Osteoblast (primary cell): ENCODE measurements at regions not wholly inside any gene's neighbourhood (a gene's known extent, or its start where the extent isn't known, plus 50 kb on each side); places are given as distances from the start of the nearest gene placed in this dataset.

Experiments
- DNase-seq: peaks from one replicate; pipeline ENCODE4 v3.0.0; 2011; ENCODE audit warnings: low spot score, mixed read lengths; ENCODE audit not compliant: insufficient read length; ENCODE audit errors: missing footprints
- H2AFZ ChIP-seq: 2 replicates; pipeline ENCODE4 v1.6.0; 2011; ENCODE audit warnings: mild to moderate bottlenecking, low read length
- H3K27ac ChIP-seq: 2 replicates; pipeline ENCODE4 v1.5.1; 2011; ENCODE audit warnings: mild to moderate bottlenecking, low read depth, low read length, moderate library complexity
- H3K27me3 ChIP-seq: 2 replicates; pipeline ENCODE4 v1.6.0; 2012; ENCODE audit warnings: mild to moderate bottlenecking, control low read depth, inconsistent platforms, low read length, moderate library complexity; ENCODE audit not compliant: insufficient read depth
- H3K36me3 ChIP-seq: 2 replicates; pipeline ENCODE4 v1.5.1; 2011; ENCODE audit warnings: mild to moderate bottlenecking, low read length, control low read depth, moderate library complexity; ENCODE audit not compliant: insufficient read depth
- H3K4me1 ChIP-seq: 2 replicates; pipeline ENCODE4 v1.5.1; 2011; ENCODE audit warnings: mild to moderate bottlenecking, low read length, control low read depth, moderate library complexity; ENCODE audit not compliant: insufficient read depth
- H3K4me2 ChIP-seq: 2 replicates; pipeline ENCODE4 v1.6.0; 2011; ENCODE audit warnings: mild to moderate bottlenecking, low read length; ENCODE audit not compliant: insufficient read depth
- H3K4me3 ChIP-seq: fragments of 200-600 bp; sonication (generic); 3 replicates; pipeline ENCODE4 v1.5.1; 2012; ENCODE audit warnings: mild to moderate bottlenecking, low read length, inconsistent platforms; ENCODE audit not compliant: insufficient read depth
- H3K79me2 ChIP-seq: 2 replicates; pipeline ENCODE4 v1.6.0; 2012; ENCODE audit warnings: mild to moderate bottlenecking, low read length, control low read depth, inconsistent platforms; ENCODE audit not compliant: insufficient read depth
- H3K9me3 ChIP-seq: 2 replicates; pipeline ENCODE4 v1.5.1; 2011; ENCODE audit warnings: low read depth, low read length, control low read depth
- H4K20me1 ChIP-seq: 2 replicates; pipeline ENCODE4 v1.6.0; 2012; ENCODE audit warnings: mild to moderate bottlenecking, low read length, control low read depth; ENCODE audit not compliant: insufficient read depth
- TF ChIP-seq, protein P1 (sequence below): IDR thresholded peaks from 2 replicates; pipeline ENCODE4 v1.5.1; 2011; ENCODE audit warnings: mild to moderate bottlenecking, low read depth, low read length, moderate library complexity; ENCODE audit errors: extremely low read depth

DNA sequence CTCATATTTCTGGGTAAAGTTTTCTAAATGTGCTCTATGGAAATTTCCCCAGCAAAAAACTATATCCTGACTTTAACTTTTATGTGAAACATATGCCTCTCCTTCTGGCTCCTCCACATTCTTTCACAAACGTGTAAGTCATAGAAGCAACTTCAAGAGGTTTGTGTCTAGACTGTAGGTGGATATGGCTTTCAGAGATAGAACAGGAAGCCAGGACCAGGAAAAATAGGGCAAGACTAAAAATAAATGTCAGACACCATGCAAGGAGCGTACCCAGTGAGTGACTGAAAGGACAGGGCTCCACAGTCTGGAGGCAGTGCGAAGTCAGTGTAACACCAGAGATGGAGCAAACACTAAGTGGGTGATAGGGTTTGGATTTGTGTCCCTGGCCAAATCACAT lies 240.7 kb downstream of the COX7C start:
- no peak overlapping the region for H3K27ac ChIP-seq
- H2AFZ ChIP-seq = no peak overlapping the region
- TF ChIP-seq, protein P1, sequence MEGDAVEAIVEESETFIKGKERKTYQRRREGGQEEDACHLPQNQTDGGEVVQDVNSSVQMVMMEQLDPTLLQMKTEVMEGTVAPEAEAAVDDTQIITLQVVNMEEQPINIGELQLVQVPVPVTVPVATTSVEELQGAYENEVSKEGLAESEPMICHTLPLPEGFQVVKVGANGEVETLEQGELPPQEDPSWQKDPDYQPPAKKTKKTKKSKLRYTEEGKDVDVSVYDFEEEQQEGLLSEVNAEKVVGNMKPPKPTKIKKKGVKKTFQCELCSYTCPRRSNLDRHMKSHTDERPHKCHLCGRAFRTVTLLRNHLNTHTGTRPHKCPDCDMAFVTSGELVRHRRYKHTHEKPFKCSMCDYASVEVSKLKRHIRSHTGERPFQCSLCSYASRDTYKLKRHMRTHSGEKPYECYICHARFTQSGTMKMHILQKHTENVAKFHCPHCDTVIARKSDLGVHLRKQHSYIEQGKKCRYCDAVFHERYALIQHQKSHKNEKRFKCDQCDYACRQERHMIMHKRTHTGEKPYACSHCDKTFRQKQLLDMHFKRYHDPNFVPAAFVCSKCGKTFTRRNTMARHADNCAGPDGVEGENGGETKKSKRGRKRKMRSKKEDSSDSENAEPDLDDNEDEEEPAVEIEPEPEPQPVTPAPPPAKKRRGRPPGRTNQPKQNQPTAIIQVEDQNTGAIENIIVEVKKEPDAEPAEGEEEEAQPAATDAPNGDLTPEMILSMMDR = no peak
- H3K27me3 ChIP-seq = no peaks in the 10 kb centered on the region
- H3K4me1 ChIP-seq = no peaks in the 10 kb centered on the region
- DNase-seq = no peak
- no peaks in the 10 kb centered on the region for H3K79me2 ChIP-seq
- H3K9me3 ChIP-seq = no peaks in the 10 kb centered on the region
- no peak overlapping the region for H3K4me2 ChIP-seq
- no peak overlapping the region for H3K4me3 ChIP-seq
- H4K20me1 ChIP-seq = no peaks in the 10 kb centered on the region
- no peaks in the 10 kb centered on the region for H3K36me3 ChIP-seq

DNA sequence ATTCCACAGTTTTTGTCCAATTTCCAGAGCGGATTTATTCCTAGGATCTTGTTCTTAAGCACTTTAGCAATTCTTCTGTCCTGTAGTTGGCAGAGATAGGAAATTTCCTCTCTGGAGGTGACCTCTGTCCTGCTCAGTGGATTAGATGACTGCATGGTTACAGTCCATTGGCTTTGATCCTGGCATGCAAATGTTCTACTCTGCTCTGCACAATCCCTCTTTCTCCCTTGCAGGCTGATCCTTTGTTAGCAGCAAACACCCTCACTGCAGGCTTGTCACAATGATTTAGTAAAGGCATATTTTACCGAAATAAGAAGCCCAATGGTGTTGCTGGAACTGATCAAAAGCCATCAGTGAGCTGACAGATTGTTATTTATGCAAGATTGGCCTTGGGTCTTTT lies 243.8 kb downstream of the COX7C start:
- no peaks in the 10 kb centered on the region for H3K79me2 ChIP-seq
- H3K4me2 ChIP-seq = no peak overlapping the region
- no peak overlapping the region for H2AFZ ChIP-seq
- H3K27me3 ChIP-seq = no peaks in the 10 kb centered on the region
- H4K20me1 ChIP-seq = no peaks in the 10 kb centered on the region
- no peaks in the 10 kb centered on the region for H3K9me3 ChIP-seq
- TF ChIP-seq, protein P1 = no peak
- H3K4me3 ChIP-seq = no peak overlapping the region
- no peaks in the 10 kb centered on the region for H3K36me3 ChIP-seq
- H3K4me1 ChIP-seq = no peaks in the 10 kb centered on the region
- DNase-seq = no peak
- H3K27ac ChIP-seq = no peak overlapping the region

DNA sequence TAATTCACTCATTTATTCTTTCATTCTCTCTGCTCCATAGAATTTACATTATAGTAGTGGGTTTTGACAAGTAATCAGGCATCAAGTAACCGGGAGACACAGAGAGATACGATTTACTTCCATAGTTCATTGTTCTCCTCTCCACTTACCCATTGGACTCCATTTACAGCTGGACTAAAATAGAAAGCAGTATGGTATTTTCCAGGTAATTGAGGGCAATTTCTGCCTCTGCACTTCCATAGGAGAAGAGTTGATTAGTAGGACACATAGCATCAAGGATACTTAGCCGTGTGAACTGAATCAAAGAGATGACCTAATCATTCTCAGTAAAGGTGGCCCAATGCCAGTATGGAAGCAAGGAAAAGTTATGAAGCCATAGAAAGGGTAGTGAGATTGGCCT lies 244.4 kb downstream of the COX7C start:
- Histone ChIP-seq H3K36me3 (no peaks in the 10 kb centered on the region), H3K27ac (no peak overlapping the region), H4K20me1 (no peaks in the 10 kb centered on the region), H3K4me3 (no peak overlapping the region), H3K4me1 (no peaks in the 10 kb centered on the region), H3K79me2 (no peaks in the 10 kb centered on the region), H2AFZ (no peak overlapping the region), H3K9me3 (no peaks in the 10 kb centered on the region), H3K27me3 (no peaks in the 10 kb centered on the region), H3K4me2 (no peak overlapping the region)
- DNase-seq = no peak
- TF ChIP-seq, protein P1 = no peak

DNA sequence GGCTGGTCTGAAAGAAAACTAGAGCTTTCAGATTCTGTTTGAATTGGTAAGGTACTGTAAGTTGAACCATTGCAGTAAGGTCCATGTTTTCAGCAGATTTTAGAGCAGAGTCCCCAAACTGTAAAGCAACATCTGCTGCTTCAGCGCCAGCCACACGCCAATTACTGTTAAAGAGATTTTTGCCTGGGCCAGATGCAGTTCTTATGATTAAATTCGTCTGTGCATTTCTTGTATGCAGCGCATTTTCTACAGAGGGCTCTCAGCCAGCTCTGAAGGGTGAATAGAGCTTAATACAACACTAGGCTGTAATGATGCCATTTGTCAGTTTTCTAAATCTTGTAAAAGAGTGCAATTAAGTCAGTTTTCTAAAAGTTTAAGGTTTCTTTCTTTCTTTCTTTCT lies 246.3 kb downstream of the COX7C start:
- no peaks in the 10 kb centered on the region for H3K4me1 ChIP-seq
- H2AFZ ChIP-seq = no peak overlapping the region
- H3K27ac ChIP-seq = no peak overlapping the region
- TF ChIP-seq, protein P1 = no peak
- no peak overlapping the region for H3K4me2 ChIP-seq
- no peak for DNase-seq
- no peaks in the 10 kb centered on the region for H3K79me2 ChIP-seq
- H3K27me3 ChIP-seq = no peaks in the 10 kb centered on the region
- no peaks in the 10 kb centered on the region for H4K20me1 ChIP-seq
- no peak overlapping the region for H3K4me3 ChIP-seq
- H3K36me3 ChIP-seq = no peaks in the 10 kb centered on the region
- no peaks in the 10 kb centered on the region for H3K9me3 ChIP-seq
